ENCODE measurements at regions not wholly inside any gene's neighbourhood (a gene's known extent, or its start where the extent isn't known, plus 50 kb on each side); places are given as distances from the start of the nearest gene placed in this dataset.
"Not testable (repeated sequence)": the region's sequence is repeated elsewhere in the genome, so short reads cannot be mapped to it uniquely, and the experiment has no call there.

DNA sequence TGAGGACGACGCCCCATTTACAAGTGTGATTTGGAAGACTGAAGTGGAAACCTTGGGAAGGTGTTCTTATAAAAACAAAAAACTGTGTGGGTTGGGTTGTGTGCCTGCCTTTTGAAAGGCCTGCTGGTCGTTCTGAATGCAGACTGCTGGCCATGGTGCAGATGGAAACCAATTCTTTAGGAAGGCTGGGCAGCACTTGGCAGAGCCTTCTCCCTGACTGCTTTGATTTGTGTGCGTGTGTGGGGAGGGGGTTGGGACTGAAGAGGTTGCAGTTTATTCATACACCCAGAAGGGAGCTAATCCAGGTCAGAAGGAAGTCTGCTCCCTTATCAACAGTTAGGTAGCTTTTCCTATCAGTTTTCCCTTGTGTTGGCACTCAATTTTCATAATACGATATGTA, 288.7 kb downstream of the SOX2 start:
- no peak for DNase-seq

GRCh38 chr3:182005219-182005618, 293.5 kb downstream of the SOX2 start:
- no peak for DNase-seq

DNA sequence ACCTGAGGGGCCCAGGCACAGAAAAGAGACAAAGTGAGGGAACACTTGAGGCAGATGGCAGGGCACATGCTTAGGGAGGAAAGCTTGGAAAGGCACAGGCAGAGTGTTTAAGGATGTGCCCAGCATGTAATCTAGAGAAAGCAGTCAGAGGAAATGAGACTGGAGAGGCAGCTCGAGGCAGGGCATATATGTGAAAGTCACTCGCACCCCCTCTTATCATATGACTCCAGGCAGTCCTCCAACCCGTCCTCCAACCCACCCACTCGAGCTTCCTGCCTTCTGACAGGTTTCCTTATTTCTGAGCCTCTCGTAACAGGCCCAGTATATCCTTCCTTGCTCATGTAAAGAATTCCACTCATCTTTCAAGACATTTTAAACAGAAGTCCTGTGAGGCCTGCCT, 294.0 kb downstream of the SOX2 start:
- DNase-seq: no peak

DNA sequence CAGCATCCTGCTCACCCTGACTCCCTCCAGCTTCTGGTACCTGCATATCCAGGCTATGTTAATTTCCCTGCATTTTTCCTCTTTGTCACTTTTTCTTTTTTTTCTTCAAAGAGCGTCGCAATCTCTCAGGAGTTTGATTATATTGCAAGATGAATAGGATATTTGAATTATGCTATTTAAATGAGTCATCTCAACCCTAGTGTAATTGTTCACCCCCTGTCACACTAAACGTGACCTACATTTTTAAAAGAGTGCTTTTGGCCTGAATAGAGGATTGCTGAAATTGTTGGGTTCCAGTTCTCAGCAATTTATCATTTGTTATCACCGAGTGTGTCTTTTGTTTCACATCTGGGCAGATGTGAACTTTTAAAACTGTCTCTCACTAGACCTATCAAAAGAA, 294.7 kb downstream of the SOX2 start:
- DNase-seq: no peak

GRCh38 chr3:182007441-182007840, 295.7 kb downstream of the SOX2 start:
- DNase-seq: no peak

DNA sequence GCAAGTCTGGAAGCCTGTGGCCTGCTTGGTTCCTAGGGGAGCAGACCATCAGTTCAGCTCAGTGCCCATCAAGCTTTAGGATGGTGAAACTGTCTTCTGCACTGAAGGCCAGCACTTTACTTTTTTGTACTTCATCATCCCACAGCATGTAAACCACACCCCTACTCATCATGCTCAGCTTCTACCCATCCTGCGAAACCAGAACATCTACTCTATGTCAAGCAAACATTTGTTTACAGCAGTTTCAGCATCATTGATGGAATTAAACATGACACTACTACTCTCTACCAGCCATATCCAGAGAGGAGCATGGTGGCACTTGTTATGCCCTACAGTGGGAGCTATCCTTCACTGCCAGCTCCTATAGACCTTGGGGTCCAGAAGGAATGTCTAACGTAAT, 306.6 kb downstream of the SOX2 start:
- no peak for DNase-seq

DNA sequence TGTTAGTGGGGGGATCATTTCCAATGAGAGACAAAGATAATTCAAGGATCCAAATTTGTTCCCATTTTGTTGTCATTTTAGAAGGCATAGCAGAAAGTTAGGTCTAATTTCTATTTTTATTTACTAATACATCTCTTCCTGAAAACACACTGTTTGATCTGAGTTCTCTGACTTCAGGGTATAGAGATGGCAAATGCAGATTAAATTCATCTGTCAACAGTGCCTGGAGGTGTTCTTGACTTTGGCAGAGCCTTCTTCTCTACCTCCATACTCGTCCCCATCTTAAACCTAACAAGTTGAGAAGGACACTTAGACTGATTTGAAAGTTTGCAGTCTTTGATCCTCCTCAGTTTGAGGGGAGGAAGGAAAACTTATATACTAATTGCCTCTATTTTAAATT, 308.2 kb downstream of the SOX2 start:
- no peak for DNase-seq

DNA sequence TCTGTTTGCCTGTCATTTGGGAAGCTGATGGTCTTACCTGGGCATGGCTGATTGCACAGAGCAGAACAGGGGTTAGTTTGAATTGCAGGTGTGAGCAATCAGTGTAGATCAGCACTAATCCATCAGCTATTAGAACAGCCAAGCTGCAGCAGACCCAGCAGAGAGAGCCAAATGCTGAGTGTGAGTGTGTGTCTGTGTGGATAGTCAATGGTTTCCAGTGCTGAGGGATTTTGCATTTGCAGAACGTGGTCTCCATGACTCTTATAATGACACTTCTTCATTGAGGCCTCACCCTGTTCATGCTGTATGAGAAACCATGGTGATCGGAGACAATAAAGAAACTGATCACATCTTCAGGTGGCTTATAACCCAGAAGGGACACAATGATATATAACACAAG, 312.1 kb downstream of the SOX2 start:
- DNase-seq: no peak

DNA sequence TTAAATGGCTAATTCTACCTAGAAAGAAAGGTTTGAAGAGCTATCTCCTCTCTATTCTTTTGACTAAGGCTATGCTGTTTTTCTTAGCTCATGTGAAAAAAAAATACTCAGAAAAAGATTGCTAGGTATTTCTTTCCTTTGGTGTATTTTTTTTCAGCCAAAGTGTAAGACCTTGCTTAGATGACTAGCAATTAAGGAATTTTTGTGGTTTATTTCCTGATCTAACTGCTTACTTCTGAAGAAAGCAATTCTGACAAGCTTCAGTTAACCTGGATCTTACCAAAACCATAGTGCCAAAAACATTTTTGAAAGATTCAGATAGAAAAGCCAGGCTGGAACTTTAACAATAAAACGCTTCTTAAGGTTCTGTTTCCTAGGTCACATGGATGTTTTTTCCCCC, 315.6 kb downstream of the SOX2 start:
- DNase-seq: no peak

GRCh38 chr3:182028081-182028480, 316.4 kb downstream of the SOX2 start:
- no peak for DNase-seq

DNA sequence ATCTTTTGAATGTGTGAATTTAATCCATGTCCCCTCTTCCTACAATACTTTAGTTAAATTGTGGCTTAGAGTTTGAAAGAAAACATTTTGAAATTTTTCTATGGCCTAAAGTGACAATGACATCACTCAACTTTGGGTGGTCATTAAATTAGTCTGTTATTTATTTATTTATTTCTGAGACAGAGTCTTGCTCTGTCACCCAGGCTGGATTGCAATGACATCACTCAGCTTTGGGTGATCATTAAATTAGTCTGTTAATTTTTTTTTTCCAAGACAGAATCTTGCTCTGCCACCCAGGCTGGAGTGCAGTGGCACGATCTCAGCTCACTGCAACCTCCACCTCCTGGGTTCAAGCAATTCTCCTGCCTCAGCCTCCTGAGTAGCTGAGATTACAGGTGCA, 322.5 kb downstream of the SOX2 start:
- not testable (repeated sequence) for DNase-seq

DNA sequence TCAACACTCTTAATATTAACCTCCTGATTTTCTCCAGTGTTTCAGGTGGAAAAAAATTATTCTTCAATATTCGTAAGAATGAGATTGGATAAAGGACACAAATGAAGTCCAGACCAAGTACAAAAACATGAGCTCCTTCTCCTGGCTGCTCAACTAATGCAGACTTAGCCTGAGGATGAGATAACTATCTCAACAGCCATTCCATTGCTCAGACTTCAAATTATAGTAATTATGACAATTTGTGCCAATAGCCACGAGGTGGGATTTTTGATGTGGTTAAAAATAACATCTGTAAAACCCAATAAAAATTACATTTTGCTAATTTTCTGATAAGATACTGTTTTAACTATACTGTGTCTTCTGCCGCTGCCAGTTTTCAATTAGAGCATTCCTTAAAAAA, 323.6 kb downstream of the SOX2 start:
- DNase-seq: no peak

- DNase-seq: no peak
Measured at GRCh38 chr3:182036382-182036781, 324.7 kb downstream of the SOX2 start.

GRCh38 chr3:182041668-182042291, 330.1 kb downstream of the SOX2 start:
- no peak for DNase-seq

GRCh38 chr3:182045736-182046135, 334.0 kb downstream of the SOX2 start:
- DNase-seq: no peak

DNA sequence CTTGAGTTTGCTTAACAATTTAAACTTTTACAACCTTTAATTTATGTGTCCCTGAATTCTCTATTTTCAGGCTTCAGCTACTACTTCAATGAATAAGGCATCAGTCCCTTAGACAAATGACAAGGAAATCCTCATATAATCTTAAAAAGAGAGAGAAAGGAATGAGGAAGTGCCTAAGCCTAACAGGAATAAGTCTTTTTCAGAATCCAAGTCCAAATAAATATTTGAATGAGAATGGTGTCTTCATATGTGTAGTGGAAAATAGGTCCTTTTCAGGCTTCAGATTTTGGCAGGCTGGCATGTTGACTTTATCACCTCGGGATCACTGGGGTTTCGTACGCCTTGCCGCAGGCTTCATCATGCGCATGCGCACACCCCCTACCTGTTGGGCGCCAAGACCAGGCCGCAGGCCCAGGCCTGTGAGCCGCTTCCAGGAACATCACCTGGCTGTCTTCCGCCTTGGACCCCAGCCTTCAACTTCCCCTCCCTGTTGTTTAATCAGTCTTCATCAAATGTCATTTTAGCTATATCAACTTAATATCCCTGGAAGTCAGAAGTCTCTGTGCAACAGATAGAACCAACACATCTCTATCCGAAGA, 334.5 kb downstream of the SOX2 start:
- no peak for DNase-seq

DNA sequence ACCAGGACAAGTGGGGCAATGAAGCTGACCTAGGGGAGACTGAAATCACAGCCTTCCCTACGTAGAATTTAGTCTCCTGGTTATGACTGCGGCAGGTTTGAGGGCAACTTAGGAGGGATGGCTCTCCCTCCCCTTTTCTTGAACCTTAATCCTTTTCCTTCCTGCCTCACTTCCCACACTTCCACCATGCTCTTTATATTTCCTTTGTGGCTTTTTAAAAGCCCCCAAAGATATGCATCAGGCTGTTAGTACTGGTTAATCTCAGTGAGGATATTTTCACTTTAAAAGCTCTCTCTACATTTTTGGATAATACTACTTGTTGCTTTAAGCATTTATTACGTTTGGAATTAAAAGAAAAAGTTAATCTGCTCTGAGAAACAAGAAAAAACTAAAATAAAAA, 339.2 kb downstream of the SOX2 start:
- DNase-seq: no peak

DNA sequence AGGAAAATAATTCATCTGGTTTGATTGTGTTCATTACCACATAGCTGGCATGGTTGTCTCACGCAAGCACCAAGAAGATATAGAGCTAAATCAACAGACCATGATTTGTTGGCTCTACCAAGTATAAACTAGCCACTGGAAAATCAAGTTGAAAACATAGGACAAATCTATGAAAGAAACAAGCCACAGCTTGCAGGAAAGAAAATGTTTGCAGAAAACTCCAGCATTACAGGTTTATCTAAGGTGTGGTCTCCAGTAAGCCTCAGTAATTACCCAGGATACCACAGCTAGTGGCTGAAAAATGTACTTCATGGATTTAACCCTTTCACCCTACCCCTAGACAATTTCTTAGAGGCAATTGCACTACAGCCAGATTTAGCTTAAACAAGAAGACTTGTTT, 340.6 kb downstream of the SOX2 start:
- no peak for DNase-seq

GRCh38 chr3:182052757-182053156, 341.0 kb downstream of the SOX2 start:
- no peak for DNase-seq

- DNase-seq: no peak
Measured at GRCh38 chr3:182058488-182058887, 346.8 kb downstream of the SOX2 start.

GRCh38 chr3:182063742-182064141, 352.0 kb downstream of the SOX2 start:
- no peak for DNase-seq

DNA sequence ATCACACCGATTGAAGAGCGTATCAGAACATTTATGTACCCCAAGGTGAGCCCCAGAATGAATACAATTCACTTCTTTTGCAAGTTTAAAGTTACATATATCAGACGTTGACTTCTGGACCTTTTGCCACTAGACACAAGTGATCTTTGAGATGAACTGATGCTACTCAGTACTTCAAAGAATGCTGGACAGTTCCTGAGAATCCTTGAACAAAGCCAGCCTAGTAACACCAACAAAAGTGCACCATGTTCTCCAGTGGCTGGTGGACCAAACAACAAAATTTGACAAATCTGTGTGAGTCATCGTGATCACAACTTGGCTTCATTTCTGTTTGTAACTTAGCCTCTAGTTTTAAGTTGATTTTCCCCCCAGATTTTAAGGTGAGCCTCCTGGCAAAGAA, 355.7 kb downstream of the SOX2 start:
- DNase-seq: no peak

- DNase-seq: no peak
Measured at GRCh38 chr3:182078316-182078715, 366.6 kb downstream of the SOX2 start.

DNA sequence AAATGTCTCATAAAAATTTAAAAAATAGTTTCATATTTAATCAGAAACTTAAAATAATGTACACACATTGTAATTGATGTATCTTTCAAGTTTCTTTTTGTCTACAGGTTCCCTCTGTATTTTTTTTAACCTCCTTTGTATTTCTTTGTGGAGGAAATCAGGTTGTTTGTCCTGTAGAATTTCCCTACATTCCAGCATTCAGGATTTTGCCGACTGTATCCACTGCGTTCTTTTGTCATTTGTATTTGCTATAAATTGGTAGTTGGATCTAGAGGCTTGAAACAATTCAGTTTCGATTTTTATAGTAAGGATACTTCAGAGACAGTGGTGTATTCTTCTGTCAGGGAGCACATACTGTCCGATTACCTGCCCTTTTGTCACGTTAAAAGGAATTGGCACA, 367.2 kb downstream of the SOX2 start:
- DNase-seq: no peak

- DNase-seq: no peak
Measured at GRCh38 chr3:182081096-182081495, 369.4 kb downstream of the SOX2 start.
